GM23338 (cell line): ENCODE measurements at regions not wholly inside any gene's neighbourhood (a gene's known extent, or its start where the extent isn't known, plus 50 kb on each side); places are given as distances from the start of the nearest gene placed in this dataset.
A peak's percentile ranks its signal among the peaks of the same experiment; 100 is the strongest.

Experiments
- ATAC-seq: fragments of 200-7000 bp; cut with Tn5 transposase; 3 replicates; pipeline ENCODE4 v1.9.1; 2020
- DNase-seq: peaks from one replicate; pipeline ENCODE4 v3.0.0-alpha.2; 2015; ENCODE audit warnings: low spot score
- H2AFZ ChIP-seq: fragments of 200-600 bp; sonication (generic); 2 replicates; pipeline ENCODE4 v1.8.0; 2016; ENCODE audit warnings: antibody characterized with exemption, mild to moderate bottlenecking, moderate library complexity
- H3F3A ChIP-seq: fragments of 200-600 bp; sonication (generic); replicated peaks from 2 replicates; pipeline ENCODE4 v1.8.0; 2017; ENCODE audit warnings: antibody characterized with exemption, mixed run types, low read depth
- H3K27ac ChIP-seq: fragments of 200-600 bp; sonication (generic); 2 replicates; pipeline ENCODE4 v1.6.1; 2016; ENCODE audit warnings: low read depth
- H3K27me3 ChIP-seq: fragments of 200-600 bp; sonication (generic); 2 replicates; pipeline ENCODE4 v1.8.0; 2016; ENCODE audit warnings: mild to moderate bottlenecking, mixed run types, moderate library complexity; ENCODE audit not compliant: insufficient read depth
- H3K36me3 ChIP-seq: fragments of 200-600 bp; sonication (generic); 2 replicates; pipeline ENCODE4 v1.8.0; 2016; ENCODE audit warnings: mild to moderate bottlenecking; ENCODE audit not compliant: insufficient read depth
- H3K4me1 ChIP-seq: fragments of 200-600 bp; sonication (generic); 2 replicates; pipeline ENCODE4 v1.8.0; 2016; ENCODE audit warnings: mild to moderate bottlenecking, moderate library complexity; ENCODE audit not compliant: insufficient read depth
- H3K4me2 ChIP-seq: fragments of 200-600 bp; sonication (generic); 2 replicates; pipeline ENCODE4 v1.7.1; 2017; ENCODE audit warnings: mixed run types
- H3K4me3 ChIP-seq: fragments of 200-600 bp; sonication (generic); 2 replicates; pipeline ENCODE4 v1.6.1; 2016; ENCODE audit warnings: mixed run types
- H3K79me2 ChIP-seq: fragments of 200-600 bp; sonication (generic); replicated peaks from 2 replicates; pipeline ENCODE4 v1.8.0; 2017; ENCODE audit warnings: mild to moderate bottlenecking; ENCODE audit not compliant: insufficient read depth
- H3K9me2 ChIP-seq: fragments of 200-600 bp; sonication (generic); 2 replicates; pipeline ENCODE4 v1.8.0; 2017; ENCODE audit not compliant: insufficient read depth
- H4K20me1 ChIP-seq: fragments of 200-600 bp; sonication (generic); replicated peaks from 2 replicates; pipeline ENCODE4 v1.8.0; 2017; ENCODE audit warnings: mild to moderate bottlenecking; ENCODE audit not compliant: insufficient read depth
- H3K27ac Mint-ChIP-seq: 2 replicates; pipeline ENCODE4 v1.8.0; 2020; ENCODE audit warnings: inconsistent platforms, mild to moderate bottlenecking, moderate library complexity, mixed read lengths
- H3K27me3 Mint-ChIP-seq: 3 replicates; pipeline ENCODE4 v1.8.0; 2022; ENCODE audit warnings: low read depth, mild to moderate bottlenecking, moderate library complexity, mixed read lengths, inconsistent platforms; ENCODE audit not compliant: insufficient read depth, poor library complexity
- H3K36me3 Mint-ChIP-seq: 3 replicates; pipeline ENCODE4 v1.8.0; 2021; ENCODE audit warnings: low read depth, mild to moderate bottlenecking, inconsistent platforms, moderate library complexity, mixed read lengths
- H3K4me1 Mint-ChIP-seq: 3 replicates; pipeline ENCODE4 v1.8.0; 2020; ENCODE audit warnings: mild to moderate bottlenecking, inconsistent platforms, mixed read lengths
- H3K4me3 Mint-ChIP-seq: 3 replicates; pipeline ENCODE4 v1.8.0; 2021; ENCODE audit warnings: moderate library complexity, mild to moderate bottlenecking, inconsistent platforms, mixed read lengths
- H3K9me3 Mint-ChIP-seq: 3 replicates; pipeline ENCODE4 v1.8.0; 2020; ENCODE audit warnings: moderate library complexity, mild to moderate bottlenecking, inconsistent platforms, mixed read lengths
- CREB1 ChIP-seq: fragments of 250-450 bp; sonication (Bioruptor Pico); IDR thresholded peaks from 2 replicates; pipeline ENCODE4 v1.5.0; 2020; ENCODE audit warnings: low read depth, mild to moderate bottlenecking, moderate library complexity
- ETS1 ChIP-seq: IDR thresholded peaks from 2 replicates; pipeline ENCODE4 v1.6.1; 2016; ENCODE audit warnings: antibody characterized with exemption
- EZH2 ChIP-seq: fragments of 200-600 bp; sonication (generic); IDR thresholded peaks from one replicate; pipeline ENCODE4 v1.8.0; 2017; ENCODE audit warnings: antibody characterized with exemption, mild to moderate bottlenecking, low read depth; ENCODE audit not compliant: unreplicated experiment
- EZH2phosphoT487 ChIP-seq: fragments of 200-600 bp; sonication (generic); IDR thresholded peaks from one replicate; pipeline ENCODE4 v1.8.1; 2018; ENCODE audit warnings: antibody characterized with exemption; ENCODE audit not compliant: unreplicated experiment
- JUNB ChIP-seq: IDR thresholded peaks from one replicate; pipeline ENCODE4 v1.6.1; 2016; ENCODE audit warnings: antibody characterized with exemption; ENCODE audit not compliant: unreplicated experiment
- NANOG ChIP-seq: IDR thresholded peaks from 2 replicates; pipeline ENCODE4 v1.6.1; 2016; ENCODE audit warnings: antibody characterized with exemption, borderline replicate concordance
- POLR2AphosphoS5 ChIP-seq: IDR thresholded peaks from 2 replicates; pipeline ENCODE4 v1.6.1; 2016; ENCODE audit warnings: antibody characterized with exemption, low read depth
- REST ChIP-seq: IDR thresholded peaks from one replicate; pipeline ENCODE4 v1.6.1; 2018; ENCODE audit warnings: antibody characterized with exemption; ENCODE audit not compliant: unreplicated experiment
- STAT1 ChIP-seq: IDR thresholded peaks from one replicate; pipeline ENCODE4 v1.6.1; 2016; ENCODE audit warnings: antibody characterized with exemption; ENCODE audit not compliant: unreplicated experiment
- ZNF114 ChIP-seq: fragments of 250-450 bp; sonication (Bioruptor Pico); IDR thresholded peaks from 2 replicates; pipeline ENCODE4 v1.5.0; 2020; ENCODE audit warnings: mild to moderate bottlenecking, moderate library complexity
- TF ChIP-seq, protein P1 (sequence below): fragments of 250-450 bp; sonication (Bioruptor Pico); IDR thresholded peaks from 2 replicates; pipeline ENCODE4 v1.5.0; 2020; ENCODE audit warnings: mild to moderate bottlenecking, moderate library complexity

- TF ChIP-seq REST (no peak), EZH2 (no peak), ETS1 (no peak), ZNF114 (CRISPR knock-in tag) (no peak), JUNB (no peak), CREB1 (CRISPR knock-in tag) (no peak), NANOG (no peak), STAT1 (no peak), POLR2AphosphoS5 (no peak), EZH2phosphoT487 (no peak)
- TF ChIP-seq, protein P1, sequence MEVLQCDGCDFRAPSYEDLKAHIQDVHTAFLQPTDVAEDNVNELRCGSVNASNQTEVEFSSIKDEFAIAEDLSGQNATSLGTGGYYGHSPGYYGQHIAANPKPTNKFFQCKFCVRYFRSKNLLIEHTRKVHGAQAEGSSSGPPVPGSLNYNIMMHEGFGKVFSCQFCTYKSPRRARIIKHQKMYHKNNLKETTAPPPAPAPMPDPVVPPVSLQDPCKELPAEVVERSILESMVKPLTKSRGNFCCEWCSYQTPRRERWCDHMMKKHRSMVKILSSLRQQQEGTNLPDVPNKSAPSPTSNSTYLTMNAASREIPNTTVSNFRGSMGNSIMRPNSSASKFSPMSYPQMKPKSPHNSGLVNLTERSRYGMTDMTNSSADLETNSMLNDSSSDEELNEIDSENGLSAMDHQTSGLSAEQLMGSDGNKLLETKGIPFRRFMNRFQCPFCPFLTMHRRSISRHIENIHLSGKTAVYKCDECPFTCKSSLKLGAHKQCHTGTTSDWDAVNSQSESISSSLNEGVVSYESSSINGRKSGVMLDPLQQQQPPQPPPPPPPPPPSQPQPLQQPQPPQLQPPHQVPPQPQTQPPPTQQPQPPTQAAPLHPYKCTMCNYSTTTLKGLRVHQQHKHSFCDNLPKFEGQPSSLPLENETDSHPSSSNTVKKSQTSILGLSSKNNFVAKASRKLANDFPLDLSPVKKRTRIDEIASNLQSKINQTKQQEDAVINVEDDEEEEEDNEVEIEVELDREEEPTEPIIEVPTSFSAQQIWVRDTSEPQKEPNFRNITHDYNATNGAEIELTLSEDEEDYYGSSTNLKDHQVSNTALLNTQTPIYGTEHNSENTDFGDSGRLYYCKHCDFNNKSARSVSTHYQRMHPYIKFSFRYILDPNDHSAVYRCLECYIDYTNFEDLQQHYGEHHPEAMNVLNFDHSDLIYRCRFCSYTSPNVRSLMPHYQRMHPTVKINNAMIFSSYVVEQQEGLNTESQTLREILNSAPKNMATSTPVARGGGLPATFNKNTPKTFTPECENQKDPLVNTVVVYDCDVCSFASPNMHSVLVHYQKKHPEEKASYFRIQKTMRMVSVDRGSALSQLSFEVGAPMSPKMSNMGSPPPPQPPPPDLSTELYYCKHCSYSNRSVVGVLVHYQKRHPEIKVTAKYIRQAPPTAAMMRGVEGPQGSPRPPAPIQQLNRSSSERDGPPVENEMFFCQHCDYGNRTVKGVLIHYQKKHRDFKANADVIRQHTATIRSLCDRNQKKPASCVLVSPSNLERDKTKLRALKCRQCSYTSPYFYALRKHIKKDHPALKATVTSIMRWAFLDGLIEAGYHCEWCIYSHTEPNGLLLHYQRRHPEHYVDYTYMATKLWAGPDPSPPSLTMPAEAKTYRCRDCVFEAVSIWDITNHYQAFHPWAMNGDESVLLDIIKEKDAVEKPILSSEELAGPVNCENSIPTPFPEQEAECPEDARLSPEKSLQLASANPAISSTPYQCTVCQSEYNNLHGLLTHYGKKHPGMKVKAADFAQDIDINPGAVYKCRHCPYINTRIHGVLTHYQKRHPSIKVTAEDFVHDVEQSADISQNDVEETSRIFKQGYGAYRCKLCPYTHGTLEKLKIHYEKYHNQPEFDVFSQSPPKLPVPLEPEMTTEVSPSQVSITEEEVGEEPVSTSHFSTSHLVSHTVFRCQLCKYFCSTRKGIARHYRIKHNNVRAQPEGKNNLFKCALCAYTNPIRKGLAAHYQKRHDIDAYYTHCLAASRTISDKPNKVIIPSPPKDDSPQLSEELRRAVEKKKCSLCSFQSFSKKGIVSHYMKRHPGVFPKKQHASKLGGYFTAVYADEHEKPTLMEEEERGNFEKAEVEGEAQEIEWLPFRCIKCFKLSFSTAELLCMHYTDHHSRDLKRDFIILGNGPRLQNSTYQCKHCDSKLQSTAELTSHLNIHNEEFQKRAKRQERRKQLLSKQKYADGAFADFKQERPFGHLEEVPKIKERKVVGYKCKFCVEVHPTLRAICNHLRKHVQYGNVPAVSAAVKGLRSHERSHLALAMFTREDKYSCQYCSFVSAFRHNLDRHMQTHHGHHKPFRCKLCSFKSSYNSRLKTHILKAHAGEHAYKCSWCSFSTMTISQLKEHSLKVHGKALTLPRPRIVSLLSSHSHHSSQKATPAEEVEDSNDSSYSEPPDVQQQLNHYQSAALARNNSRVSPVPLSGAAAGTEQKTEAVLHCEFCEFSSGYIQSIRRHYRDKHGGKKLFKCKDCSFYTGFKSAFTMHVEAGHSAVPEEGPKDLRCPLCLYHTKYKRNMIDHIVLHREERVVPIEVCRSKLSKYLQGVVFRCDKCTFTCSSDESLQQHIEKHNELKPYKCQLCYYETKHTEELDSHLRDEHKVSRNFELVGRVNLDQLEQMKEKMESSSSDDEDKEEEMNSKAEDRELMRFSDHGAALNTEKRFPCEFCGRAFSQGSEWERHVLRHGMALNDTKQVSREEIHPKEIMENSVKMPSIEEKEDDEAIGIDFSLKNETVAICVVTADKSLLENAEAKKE (CRISPR knock-in tag): no peak
- Mint-ChIP-seq H3K4me1 (peaks cover 37% of the 10 kb centered on the region), H3K4me3 (no peak overlapping the region), H3K27ac (no peak overlapping the region), H3K36me3 (0 out of 3 replicates have a peak, but pooled peaks cover 5% of the 10 kb centered on the region), H3K27me3 (peaks cover 2% of the 10 kb centered on the region), H3K9me3 (no peaks in the 10 kb centered on the region)
- H4K20me1 ChIP-seq: no peaks in the 10 kb centered on the region
- H2AFZ ChIP-seq: no peak overlapping the region
- DNase-seq (no peak), ATAC-seq (no peak)
- H3K36me3 ChIP-seq: no peaks in the 10 kb centered on the region
- no peaks in the 10 kb centered on the region for H3K27me3 ChIP-seq
- 0 out of 2 replicates have a peak, but pooled peaks cover 4% of the 10 kb centered on the region for H3K9me2 ChIP-seq
- H3F3A ChIP-seq: no peaks in the 10 kb centered on the region
- 0 out of 2 replicates have a peak overlapping the region, but pooled peaks have one; percentile 9 for H3K4me2 ChIP-seq
- H3K4me1 ChIP-seq: peaks cover 44% of the 10 kb centered on the region
- no peak overlapping the region for H3K27ac ChIP-seq
- no peak overlapping the region for H3K4me3 ChIP-seq
- no peaks in the 10 kb centered on the region for H3K79me2 ChIP-seq
These were observed 174.1 kb upstream of the MDFIC2 start for GRCh38 chr3:70486414-70487017.
